NB4 (cell line): ENCODE measurements at regions not wholly inside any gene's neighbourhood (a gene's known extent, or its start where the extent isn't known, plus 50 kb on each side); places are given as distances from the start of the nearest gene placed in this dataset.

Experiments
- MAX ChIP-seq: IDR thresholded peaks from 2 replicates; pipeline ENCODE4 v1.6.1; 2011; ENCODE audit warnings: low read depth, low read length
- POLR2A ChIP-seq: IDR thresholded peaks from 2 replicates; pipeline ENCODE4 v1.6.1; 2011; ENCODE audit warnings: mild to moderate bottlenecking; ENCODE audit not compliant: insufficient read length; ENCODE audit errors: extremely low read depth
- TF ChIP-seq, protein P1 (sequence below): IDR thresholded peaks from one replicate; pipeline ENCODE4 v1.5.1; 2012; ENCODE audit warnings: low read depth, low read length

DNA sequence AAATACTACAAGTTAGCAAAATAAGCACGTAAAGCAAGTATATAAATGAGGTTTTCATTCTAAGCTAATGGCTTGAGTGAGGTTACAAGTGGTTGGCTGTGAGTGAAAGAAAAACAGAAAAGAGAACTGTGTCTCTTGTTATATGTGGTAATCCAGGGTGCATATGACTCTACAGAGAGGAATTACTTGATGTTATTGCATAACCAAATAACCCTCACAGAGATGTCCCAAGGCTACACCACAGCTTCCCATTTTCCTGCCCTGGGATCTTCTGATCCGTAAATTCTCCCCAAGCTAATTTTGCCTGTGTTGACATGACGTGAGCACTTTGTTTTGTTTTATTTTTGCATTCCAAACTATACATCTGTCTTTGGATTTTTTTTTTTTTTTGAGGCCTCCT lies 470.0 kb upstream of the INTU start:
- TF ChIP-seq, protein P1, sequence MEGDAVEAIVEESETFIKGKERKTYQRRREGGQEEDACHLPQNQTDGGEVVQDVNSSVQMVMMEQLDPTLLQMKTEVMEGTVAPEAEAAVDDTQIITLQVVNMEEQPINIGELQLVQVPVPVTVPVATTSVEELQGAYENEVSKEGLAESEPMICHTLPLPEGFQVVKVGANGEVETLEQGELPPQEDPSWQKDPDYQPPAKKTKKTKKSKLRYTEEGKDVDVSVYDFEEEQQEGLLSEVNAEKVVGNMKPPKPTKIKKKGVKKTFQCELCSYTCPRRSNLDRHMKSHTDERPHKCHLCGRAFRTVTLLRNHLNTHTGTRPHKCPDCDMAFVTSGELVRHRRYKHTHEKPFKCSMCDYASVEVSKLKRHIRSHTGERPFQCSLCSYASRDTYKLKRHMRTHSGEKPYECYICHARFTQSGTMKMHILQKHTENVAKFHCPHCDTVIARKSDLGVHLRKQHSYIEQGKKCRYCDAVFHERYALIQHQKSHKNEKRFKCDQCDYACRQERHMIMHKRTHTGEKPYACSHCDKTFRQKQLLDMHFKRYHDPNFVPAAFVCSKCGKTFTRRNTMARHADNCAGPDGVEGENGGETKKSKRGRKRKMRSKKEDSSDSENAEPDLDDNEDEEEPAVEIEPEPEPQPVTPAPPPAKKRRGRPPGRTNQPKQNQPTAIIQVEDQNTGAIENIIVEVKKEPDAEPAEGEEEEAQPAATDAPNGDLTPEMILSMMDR = no peak
- TF ChIP-seq MAX (no peak), POLR2A (no peak)
